ENCODE measurements at regions not wholly inside any gene's neighbourhood (a gene's known extent, or its start where the extent isn't known, plus 50 kb on each side); places are given as distances from the start of the nearest gene placed in this dataset.

- TF ChIP-seq ZFX (IDR thresholded peaks at IDR 0.05): no peak
- TF ChIP-seq CTCF (conservative IDR thresholded peaks at IDR 0.05): no peak
- no peak overlapping the region for H3K27ac ChIP-seq
Measured at GRCh38 chr6:6405031-6405430, 84.6 kb upstream of the F13A1 start.

GRCh38 chr6:6405997-6406714 is 85.7 kb upstream of the F13A1 start:
- TF ChIP-seq ZFX (IDR thresholded peaks at IDR 0.05) (no peak), CTCF (conservative IDR thresholded peaks at IDR 0.05) (no peak)
- H3K27ac ChIP-seq: no peak overlapping the region

- H3K27ac ChIP-seq: no peak overlapping the region
Measured at GRCh38 chr6:6406715-6407070, 86.2 kb upstream of the F13A1 start.

GRCh38 chr6:6407071-6407741 is 86.7 kb upstream of the F13A1 start:
- H3K27ac ChIP-seq: no peak overlapping the region
- TF ChIP-seq CTCF (conservative IDR thresholded peaks at IDR 0.05) (no peak), ZFX (IDR thresholded peaks at IDR 0.05) (no peak)

More at GRCh38 chr6:6406715-6407070, 86.2 kb upstream of the F13A1 start:
- TF ChIP-seq CTCF (conservative IDR thresholded peaks at IDR 0.05) (no peak), ZFX (IDR thresholded peaks at IDR 0.05) (no peak)

- H3K27ac ChIP-seq: no peak overlapping the region
- no peak for TF ChIP-seq ZFX (IDR thresholded peaks at IDR 0.05)
- no peak for TF ChIP-seq CTCF (conservative IDR thresholded peaks at IDR 0.05)
Measured at GRCh38 chr6:6409397-6410030, 89.1 kb upstream of the F13A1 start.

- no peak overlapping the region for H3K27ac ChIP-seq
- TF ChIP-seq ZFX (IDR thresholded peaks at IDR 0.05): no peak
- no peak for TF ChIP-seq CTCF (conservative IDR thresholded peaks at IDR 0.05)
Measured at GRCh38 chr6:6411115-6411514, 90.7 kb upstream of the F13A1 start.

GRCh38 chr6:6412221-6412620 is 91.8 kb upstream of the F13A1 start:
- no peak overlapping the region for H3K27ac ChIP-seq
- TF ChIP-seq CTCF (conservative IDR thresholded peaks at IDR 0.05): no peak
- TF ChIP-seq ZFX (IDR thresholded peaks at IDR 0.05): no peak
